Neural progenitor cell (in vitro differentiated cells): ENCODE measurements at regions not wholly inside any gene's neighbourhood (a gene's known extent, or its start where the extent isn't known, plus 50 kb on each side); places are given as distances from the start of the nearest gene placed in this dataset.

Source experiments
- EZH2phosphoT487 ChIP-seq: fragments of 200-600 bp; sonication (generic); IDR thresholded peaks from 2 replicates; pipeline ENCODE4 v1.6.1; 2017; ENCODE audit warnings: antibody characterized with exemption
- TF ChIP-seq, protein P1 (sequence below): fragments of 200-600 bp; sonication (generic); IDR thresholded peaks from 2 replicates; pipeline ENCODE4 v1.5.1; 2017; ENCODE audit warnings: antibody characterized with exemption, mild to moderate bottlenecking

- TF ChIP-seq, protein P1, sequence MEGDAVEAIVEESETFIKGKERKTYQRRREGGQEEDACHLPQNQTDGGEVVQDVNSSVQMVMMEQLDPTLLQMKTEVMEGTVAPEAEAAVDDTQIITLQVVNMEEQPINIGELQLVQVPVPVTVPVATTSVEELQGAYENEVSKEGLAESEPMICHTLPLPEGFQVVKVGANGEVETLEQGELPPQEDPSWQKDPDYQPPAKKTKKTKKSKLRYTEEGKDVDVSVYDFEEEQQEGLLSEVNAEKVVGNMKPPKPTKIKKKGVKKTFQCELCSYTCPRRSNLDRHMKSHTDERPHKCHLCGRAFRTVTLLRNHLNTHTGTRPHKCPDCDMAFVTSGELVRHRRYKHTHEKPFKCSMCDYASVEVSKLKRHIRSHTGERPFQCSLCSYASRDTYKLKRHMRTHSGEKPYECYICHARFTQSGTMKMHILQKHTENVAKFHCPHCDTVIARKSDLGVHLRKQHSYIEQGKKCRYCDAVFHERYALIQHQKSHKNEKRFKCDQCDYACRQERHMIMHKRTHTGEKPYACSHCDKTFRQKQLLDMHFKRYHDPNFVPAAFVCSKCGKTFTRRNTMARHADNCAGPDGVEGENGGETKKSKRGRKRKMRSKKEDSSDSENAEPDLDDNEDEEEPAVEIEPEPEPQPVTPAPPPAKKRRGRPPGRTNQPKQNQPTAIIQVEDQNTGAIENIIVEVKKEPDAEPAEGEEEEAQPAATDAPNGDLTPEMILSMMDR: no peak
- no peak for TF ChIP-seq EZH2phosphoT487
Measured at GRCh38 chr3:187590861-187591576, 79.2 kb downstream of the SST start.
